Amniotic epithelial cell (primary cell): ENCODE measurements at regions not wholly inside any gene's neighbourhood (a gene's known extent, or its start where the extent isn't known, plus 50 kb on each side); places are given as distances from the start of the nearest gene placed in this dataset.
A peak's percentile ranks its signal among the peaks of the same experiment; 100 is the strongest.

ENCODE experiments used
- DNase-seq: peaks from one replicate; pipeline ENCODE4 v3.0.0-alpha.2; 2010; ENCODE audit warnings: low read depth

DNA sequence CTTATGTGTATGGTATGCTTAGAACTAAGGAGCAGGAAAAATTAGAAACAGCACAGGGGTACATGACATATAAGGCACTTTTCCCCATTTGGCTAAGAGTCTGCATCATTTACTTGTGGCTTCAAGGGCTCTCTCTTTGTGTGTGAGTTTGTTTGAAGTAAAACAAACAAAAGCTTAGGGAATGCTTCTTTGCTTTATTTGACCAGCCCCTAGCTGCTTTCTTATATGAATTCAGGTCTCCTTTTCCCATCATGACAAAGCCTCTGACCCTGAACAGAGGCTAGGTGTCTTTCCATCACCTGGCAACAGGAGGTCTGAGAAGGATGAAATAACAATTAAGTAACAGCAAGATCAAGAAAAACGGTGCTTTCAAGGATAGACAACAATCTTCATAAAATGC is 643.8 kb upstream of the ADGRL2 start:
- no peak for DNase-seq

GRCh38 chr1:81155131-81155530 is 645.6 kb upstream of the ADGRL2 start:
- DNase-seq: peak; percentile 92

DNA sequence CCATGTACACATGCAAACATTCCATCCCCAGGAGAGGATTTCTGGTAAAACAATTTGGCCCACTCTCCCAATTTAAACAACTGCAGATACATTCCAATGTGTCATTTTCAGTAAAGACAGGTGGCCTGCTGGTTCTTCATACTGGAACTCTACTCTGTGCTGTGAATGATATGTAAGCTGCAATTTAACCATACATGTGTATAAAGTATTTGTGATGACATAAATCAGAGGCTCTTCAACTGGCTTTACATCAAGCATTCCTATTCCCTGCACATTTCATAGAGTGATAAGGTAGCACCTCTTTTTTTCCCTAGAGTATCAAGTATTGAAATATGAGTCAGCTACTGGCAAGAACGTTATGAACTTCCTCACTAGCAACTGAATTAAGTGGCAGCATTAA is 649.5 kb upstream of the ADGRL2 start:
- DNase-seq: no peak

- peak; percentile 43 for DNase-seq
Observed at GRCh38 chr1:81149649-81150325, 650.9 kb upstream of the ADGRL2 start.

DNA sequence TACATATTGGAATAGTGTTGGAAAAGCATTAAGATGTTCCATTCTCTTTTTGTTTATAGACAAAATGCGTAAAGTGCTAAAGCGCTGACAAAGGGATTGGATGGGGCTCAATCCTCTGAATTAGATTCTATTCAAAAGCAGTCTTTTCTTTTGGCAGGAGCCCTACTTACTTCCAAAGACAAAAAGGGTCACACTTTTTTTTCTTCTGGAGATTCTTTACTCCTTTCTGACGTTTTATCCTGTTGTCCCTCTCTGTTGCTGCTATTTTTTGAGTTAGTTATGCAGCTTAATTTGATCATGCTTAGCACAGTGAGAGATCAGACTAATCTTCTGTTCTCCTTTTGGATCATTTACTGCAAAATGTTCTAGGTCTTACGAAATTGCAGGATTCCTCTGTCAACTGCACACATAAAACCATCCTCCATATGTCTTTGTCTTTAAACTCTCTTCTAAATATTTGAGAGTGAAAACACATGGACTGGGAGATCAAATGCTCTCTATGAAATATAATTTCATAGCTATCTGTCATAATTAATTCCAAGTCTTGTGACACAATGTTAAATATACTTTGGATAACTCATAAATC is 656.4 kb upstream of the ADGRL2 start:
- peak; percentile 30 for DNase-seq

- DNase-seq: peak; percentile 88
Observed at GRCh38 chr1:81142099-81142826, 658.5 kb upstream of the ADGRL2 start.

GRCh38 chr1:81135524-81135923 is 665.2 kb upstream of the ADGRL2 start:
- DNase-seq: no peak

DNA sequence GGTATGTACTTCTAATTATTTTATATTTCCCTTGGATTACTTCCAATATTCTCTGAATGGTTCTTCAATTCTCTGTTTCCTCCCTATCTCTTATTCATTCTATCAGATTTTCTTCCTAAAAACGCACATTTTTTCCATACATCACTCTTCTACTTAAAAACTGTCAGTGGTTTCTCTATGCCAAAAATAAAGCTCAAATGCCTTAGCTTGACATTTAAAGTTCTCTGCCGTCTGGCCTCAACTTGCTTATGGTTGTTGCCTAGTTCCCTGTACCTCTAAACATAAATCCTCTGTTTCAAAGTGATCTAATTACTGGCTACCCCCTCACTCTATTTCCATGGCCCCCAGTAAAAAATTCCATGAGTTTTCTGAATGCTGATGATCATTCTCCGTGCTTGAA is 671.0 kb upstream of the ADGRL2 start:
- DNase-seq: no peak

DNA sequence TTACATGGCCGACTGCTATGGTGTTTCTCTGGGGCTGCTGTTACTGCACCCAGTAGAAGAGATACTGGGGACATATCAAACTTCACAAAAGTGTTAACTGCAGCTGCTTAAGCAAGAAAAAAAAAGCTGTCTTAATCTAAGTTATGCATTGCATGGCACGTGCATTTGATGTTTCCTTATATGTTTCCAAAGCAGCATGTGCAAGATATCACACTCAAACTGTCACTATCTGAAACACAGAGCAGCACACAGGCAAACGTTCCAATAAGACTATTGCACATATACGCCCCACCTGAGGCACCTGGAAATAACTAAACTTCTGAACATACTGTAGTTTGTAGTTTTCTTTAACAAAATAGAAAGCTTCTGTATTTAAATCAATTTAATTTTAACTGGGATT is 671.4 kb upstream of the ADGRL2 start:
- no peak for DNase-seq

GRCh38 chr1:81128079-81128478 is 672.7 kb upstream of the ADGRL2 start:
- DNase-seq: no peak

- no peak for DNase-seq
Observed at GRCh38 chr1:81126989-81127581, 673.6 kb upstream of the ADGRL2 start.

DNA sequence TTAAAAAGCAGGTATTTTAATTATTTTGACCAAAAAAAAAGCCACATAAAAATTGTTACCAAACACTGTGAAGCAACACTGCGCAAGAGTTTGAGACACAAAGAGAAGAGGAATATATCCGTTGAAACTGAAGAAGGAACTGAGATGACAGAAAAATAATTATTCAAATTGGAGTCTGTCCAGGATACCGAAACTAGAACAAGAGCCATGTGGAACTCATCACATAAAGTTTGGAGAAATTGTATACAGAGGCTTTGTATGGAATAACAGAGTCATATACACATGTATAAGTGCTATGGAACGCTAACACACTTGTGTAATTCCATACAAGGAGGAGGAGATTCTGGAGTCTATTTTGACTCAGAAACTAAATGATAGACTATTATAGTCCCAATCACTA is 675.1 kb upstream of the ADGRL2 start:
- no peak for DNase-seq

- no peak for DNase-seq
Observed at GRCh38 chr1:81121306-81121705, 679.4 kb upstream of the ADGRL2 start.

GRCh38 chr1:81119319-81119718 is 681.4 kb upstream of the ADGRL2 start:
- DNase-seq: no peak

DNA sequence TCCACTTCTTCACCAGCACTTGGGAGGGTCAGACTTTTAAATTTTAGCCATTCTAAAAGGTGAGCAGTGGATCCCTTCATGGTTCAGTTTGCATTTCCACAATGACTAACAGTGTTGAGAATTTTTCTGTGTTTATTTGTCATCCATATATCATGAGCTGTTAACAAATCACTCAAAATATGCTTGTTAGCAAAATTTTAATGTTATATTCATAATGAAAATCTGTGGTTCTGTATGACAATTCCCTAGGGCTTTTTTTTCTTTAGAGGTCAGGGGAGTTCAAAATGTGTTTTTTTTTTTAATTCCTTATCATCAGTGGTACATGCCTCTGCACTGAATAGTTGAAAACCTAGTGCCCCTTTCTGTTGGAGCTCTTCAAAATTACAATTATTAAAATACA is 682.2 kb upstream of the ADGRL2 start:
- peak; percentile 65 for DNase-seq

GRCh38 chr1:81115422-81115821 is 685.3 kb upstream of the ADGRL2 start:
- no peak for DNase-seq

- no peak for DNase-seq
Observed at GRCh38 chr1:81114191-81114590, 686.5 kb upstream of the ADGRL2 start.

GRCh38 chr1:81113688-81114087 is 687.0 kb upstream of the ADGRL2 start:
- peak; percentile 71 for DNase-seq

GRCh38 chr1:81111818-81112217 is 688.9 kb upstream of the ADGRL2 start:
- peak; percentile 75 for DNase-seq

DNA sequence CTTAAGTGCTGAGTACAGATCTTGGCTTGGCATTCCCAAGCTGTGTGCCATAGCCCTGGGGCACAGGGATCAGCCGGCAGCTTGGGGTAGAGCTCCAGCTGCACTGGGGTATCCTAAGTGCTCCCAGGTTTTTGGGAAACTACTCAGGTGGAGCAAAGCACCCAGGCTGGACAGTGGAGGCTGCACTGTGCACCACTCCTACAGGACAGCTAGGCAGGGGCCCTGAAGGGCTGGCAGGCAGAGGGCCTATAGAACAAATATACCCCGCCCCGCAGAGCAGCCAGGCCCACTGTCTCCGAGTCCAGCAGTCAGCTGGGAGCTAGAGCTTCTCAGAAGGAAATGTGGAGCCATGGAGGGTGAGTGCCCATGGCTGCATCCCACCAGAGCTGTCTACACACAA is 691.7 kb upstream of the ADGRL2 start:
- DNase-seq: no peak

DNA sequence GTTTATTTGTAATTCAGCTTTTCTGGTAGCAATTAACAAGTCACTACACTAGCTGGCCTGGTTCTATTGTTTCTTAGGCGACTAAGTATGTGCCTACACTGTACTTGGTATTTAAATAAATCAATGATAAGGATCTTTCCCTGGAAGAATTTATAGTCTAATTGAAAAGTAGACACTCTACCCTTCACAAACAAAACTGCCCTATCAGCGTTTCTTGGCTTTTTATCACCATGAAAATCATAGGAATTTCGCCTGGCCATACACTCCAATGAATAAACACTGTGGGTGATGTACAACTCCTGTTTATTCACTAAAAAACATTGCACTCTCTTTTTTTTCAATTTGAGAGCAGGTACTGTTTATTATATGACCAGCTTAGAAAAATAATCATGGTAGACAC is 702.9 kb upstream of the ADGRL2 start:
- no peak for DNase-seq

GRCh38 chr1:81073580-81073979 is 727.2 kb upstream of the ADGRL2 start:
- DNase-seq: peak; percentile 2
